Activated T-cell treated with anti-CD3 and anti-CD28 coated beads, Interleukin-2, amount 50 U/mL, for 4 hours (primary cell): ENCODE measurements at regions not wholly inside any gene's neighbourhood (a gene's known extent, or its start where the extent isn't known, plus 50 kb on each side); places are given as distances from the start of the nearest gene placed in this dataset.
"Not testable (repeated sequence)": the region's sequence is repeated elsewhere in the genome, so short reads cannot be mapped to it uniquely, and the experiment has no call there.

Experiments
- ATAC-seq, 2 donors: fragments of 200-7000 bp; cut with Tn5 transposase; one replicate each; pipeline ENCODE4 v1.10.0; 2021
- DNase-seq: peaks from one replicate; pipeline ENCODE4 v3.0.0-alpha.2; 2020
- H3K27me3 Mint-ChIP-seq: one replicate; pipeline ENCODE4 v1.8.0; 2021; ENCODE audit warnings: low read depth, mixed read lengths
- H3K36me3 Mint-ChIP-seq: one replicate; pipeline ENCODE4 v1.8.0; 2022; ENCODE audit warnings: mixed read lengths; ENCODE audit not compliant: insufficient read depth
- H3K4me1 Mint-ChIP-seq: one replicate; pipeline ENCODE4 v1.8.0; 2021; ENCODE audit warnings: low read depth, mixed read lengths
- H3K4me3 Mint-ChIP-seq: one replicate; pipeline ENCODE4 v1.8.0; 2021; ENCODE audit warnings: mild to moderate bottlenecking, moderate library complexity, mixed read lengths
- H3K9me3 Mint-ChIP-seq: one replicate; pipeline ENCODE4 v1.8.0; 2021; ENCODE audit warnings: mixed read lengths

DNA sequence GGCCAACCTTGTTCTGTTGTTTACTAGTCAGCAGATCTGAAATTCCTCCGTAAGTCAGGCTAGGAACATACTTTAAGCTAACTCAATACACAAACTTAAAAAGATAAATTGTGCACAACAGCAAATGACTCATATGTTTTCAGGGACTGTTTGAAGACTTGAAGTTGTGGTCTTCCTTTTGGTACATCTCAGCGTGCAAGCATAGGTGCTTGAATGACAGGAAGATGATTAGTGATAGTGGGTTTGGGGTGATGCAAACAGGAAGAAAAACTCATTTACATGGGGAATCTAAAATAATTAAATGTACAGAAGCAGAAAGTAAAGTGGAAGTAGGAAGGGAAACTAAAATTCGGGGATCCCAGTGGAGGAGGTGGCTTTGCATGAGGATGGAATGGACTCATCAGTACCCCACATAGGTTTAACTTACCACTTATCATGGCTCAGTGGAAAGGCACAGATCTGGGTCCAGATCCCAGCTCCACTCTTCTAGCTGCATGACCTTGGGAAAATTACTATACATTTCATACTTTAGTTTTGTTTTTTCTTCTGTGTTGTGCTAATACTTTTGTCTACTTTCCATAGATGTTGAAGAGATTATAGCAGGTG lies 122.3 kb downstream of the XCL2 start:
- peaks cover 32% of the 10 kb centered on the region for H3K4me1 Mint-ChIP-seq
- ATAC-seq (peak; percentile 92 to 96), DNase-seq (no peak)
- peak overlapping the region; percentile 14 for H3K4me3 Mint-ChIP-seq
- no peaks in the 10 kb centered on the region for H3K36me3 Mint-ChIP-seq
- H3K27me3 Mint-ChIP-seq, result no peaks in the 10 kb centered on the region
- H3K9me3 Mint-ChIP-seq, result no peaks in the 10 kb centered on the region

GRCh38 chr1:168420177-168420576 lies 123.6 kb downstream of the XCL2 start:
- DNase-seq, result no peak
- Mint-ChIP-seq H3K9me3 (no peaks in the 10 kb centered on the region), H3K36me3 (no peaks in the 10 kb centered on the region), H3K27me3 (no peaks in the 10 kb centered on the region), H3K4me3 (no peak overlapping the region), H3K4me1 (peaks cover 32% of the 10 kb centered on the region)
- peak; percentile 16 to 31 for ATAC-seq

DNA sequence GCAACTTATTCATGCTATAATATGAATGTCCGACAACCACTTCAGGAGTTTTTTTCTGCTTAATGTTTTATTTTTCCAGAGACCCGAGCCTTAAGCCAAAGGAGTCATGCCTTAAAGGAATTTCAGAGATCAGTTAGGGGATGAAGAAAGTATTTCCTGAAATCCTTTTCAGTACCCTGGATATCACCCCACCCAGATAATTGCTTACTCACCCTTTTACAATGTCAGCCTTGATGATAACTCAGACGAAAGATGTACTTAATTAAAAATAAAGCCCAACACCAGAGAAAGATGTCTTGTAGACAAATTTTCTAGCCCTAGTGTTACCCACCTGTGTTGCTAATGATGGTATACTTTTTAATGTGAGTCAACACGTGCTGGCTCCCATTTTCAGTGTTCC lies 124.1 kb downstream of the XCL2 start:
- no peaks in the 10 kb centered on the region for H3K9me3 Mint-ChIP-seq
- no peak for ATAC-seq

GRCh38 chr1:168416220-168416619 lies 127.6 kb downstream of the XCL2 start:
- no peak overlapping the region for H3K4me3 Mint-ChIP-seq
- H3K9me3 Mint-ChIP-seq, result no peaks in the 10 kb centered on the region
- DNase-seq, result no peak
- peak in 1 of 2 donors; percentile 60 for ATAC-seq
- H3K4me1 Mint-ChIP-seq, result peaks cover 13% of the 10 kb centered on the region
- no peaks in the 10 kb centered on the region for H3K27me3 Mint-ChIP-seq
- H3K36me3 Mint-ChIP-seq, result no peaks in the 10 kb centered on the region

More for the DNA sequence above, 124.1 kb downstream of the XCL2 start:
- Mint-ChIP-seq H3K4me1 (peaks cover 32% of the 10 kb centered on the region), H3K27me3 (no peaks in the 10 kb centered on the region), H3K4me3 (no peak overlapping the region), H3K36me3 (no peaks in the 10 kb centered on the region)
- DNase-seq, result no peak

GRCh38 chr1:168414914-168415313 lies 128.9 kb downstream of the XCL2 start:
- H3K27me3 Mint-ChIP-seq, result no peaks in the 10 kb centered on the region
- peaks cover 12% of the 10 kb centered on the region for H3K4me1 Mint-ChIP-seq
- no peak for DNase-seq
- no peak overlapping the region for H3K4me3 Mint-ChIP-seq
- H3K9me3 Mint-ChIP-seq, result no peaks in the 10 kb centered on the region
- no peak for ATAC-seq
- no peaks in the 10 kb centered on the region for H3K36me3 Mint-ChIP-seq

DNA sequence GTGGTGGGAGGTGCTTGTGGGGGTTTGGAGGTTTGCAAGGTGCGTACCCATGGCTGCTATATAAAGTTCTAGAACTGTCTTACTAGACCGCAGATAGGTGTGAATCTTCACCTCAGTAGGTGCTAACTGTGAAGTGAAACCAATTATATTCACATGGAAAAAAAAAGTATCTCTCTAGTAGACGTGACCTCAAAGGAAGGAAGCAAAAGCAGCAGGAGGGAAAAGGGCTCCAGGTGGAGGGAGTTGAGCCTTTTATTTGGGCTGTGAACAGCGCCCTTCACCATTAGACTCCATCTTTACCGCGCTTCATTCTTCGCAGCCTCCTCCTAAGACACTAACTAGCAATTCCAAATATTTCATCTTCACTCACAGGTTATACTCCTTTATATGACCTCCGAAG lies 129.8 kb downstream of the TBX19 start:
- DNase-seq (no peak), ATAC-seq (no peak)
- Mint-ChIP-seq H3K27me3 (no peaks in the 10 kb centered on the region), H3K36me3 (no peaks in the 10 kb centered on the region), H3K4me3 (no peak overlapping the region), H3K4me1 (peaks cover 41% of the 10 kb centered on the region), H3K9me3 (peaks cover 9% of the 10 kb centered on the region)

DNA sequence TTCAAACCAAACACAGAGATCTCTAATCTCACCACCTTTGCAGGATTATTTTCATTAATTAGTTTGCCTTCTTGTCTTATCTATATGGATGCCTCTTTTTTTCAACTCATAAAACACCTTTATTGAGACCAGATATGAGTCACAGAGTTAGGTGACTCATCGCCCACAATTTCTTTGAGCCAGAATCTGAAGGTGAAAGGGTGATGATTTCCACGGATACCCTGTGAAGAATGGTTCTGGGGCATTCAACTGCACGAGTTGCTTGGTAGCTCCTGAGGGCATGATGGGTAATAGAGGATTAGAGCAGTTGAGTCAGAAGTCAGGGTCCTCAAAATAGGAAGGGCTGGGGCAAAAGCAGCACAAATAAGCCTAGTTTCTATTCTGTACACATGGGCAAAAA lies 128.2 kb downstream of the TBX19 start:
- no peak overlapping the region for H3K4me3 Mint-ChIP-seq
- no peaks in the 10 kb centered on the region for H3K36me3 Mint-ChIP-seq
- DNase-seq (peak; percentile 60), ATAC-seq (peak; percentile 97 to 99)
- H3K4me1 Mint-ChIP-seq, result peaks cover 41% of the 10 kb centered on the region
- peaks cover 9% of the 10 kb centered on the region for H3K9me3 Mint-ChIP-seq
- H3K27me3 Mint-ChIP-seq, result no peaks in the 10 kb centered on the region

GRCh38 chr1:168408539-168408865 lies 127.8 kb downstream of the TBX19 start:
- H3K9me3 Mint-ChIP-seq, result peaks cover 9% of the 10 kb centered on the region
- peaks cover 41% of the 10 kb centered on the region for H3K4me1 Mint-ChIP-seq
- peak overlapping the region; percentile 59 for H3K4me3 Mint-ChIP-seq
- no peak for DNase-seq
- H3K36me3 Mint-ChIP-seq, result no peaks in the 10 kb centered on the region
- H3K27me3 Mint-ChIP-seq, result no peaks in the 10 kb centered on the region
- no peak for ATAC-seq

DNA sequence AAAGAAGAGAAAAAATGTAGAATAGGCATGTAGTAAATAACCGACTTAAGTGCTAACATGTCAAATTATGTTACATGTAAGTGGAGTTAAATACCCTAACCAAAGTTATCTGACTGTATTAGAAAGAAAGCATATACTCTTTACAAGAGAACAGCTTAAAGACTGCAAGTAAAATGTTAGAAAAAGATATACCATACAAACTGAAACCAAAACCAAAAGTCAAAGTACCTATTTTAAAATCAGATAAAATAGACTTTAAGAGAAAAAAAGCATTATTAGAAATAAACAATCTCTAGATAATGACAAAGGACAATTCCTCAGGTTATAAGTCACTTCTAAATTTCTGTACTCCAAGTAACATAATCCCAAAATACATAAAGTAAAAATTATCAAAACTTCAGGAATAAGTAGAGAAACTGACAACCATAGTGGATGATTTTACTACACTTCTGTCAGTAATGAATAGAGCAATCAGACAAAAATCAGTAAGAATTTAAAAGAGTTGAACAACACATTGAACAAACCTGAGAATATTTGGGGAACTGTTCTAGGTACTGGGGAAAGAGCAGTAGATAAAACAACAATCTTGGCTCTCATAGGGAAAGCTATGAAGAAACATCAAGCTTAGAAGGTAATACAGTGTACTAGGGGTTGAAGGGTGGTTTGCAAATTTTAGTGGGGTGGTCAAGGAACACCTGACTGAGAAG lies 127.3 kb downstream of the TBX19 start:
- Mint-ChIP-seq H3K36me3 (no peaks in the 10 kb centered on the region), H3K27me3 (no peaks in the 10 kb centered on the region), H3K9me3 (peaks cover 9% of the 10 kb centered on the region), H3K4me3 (peak overlapping the region; percentile 59), H3K4me1 (peaks cover 41% of the 10 kb centered on the region)
- ATAC-seq (no peak), DNase-seq (no peak)

DNA sequence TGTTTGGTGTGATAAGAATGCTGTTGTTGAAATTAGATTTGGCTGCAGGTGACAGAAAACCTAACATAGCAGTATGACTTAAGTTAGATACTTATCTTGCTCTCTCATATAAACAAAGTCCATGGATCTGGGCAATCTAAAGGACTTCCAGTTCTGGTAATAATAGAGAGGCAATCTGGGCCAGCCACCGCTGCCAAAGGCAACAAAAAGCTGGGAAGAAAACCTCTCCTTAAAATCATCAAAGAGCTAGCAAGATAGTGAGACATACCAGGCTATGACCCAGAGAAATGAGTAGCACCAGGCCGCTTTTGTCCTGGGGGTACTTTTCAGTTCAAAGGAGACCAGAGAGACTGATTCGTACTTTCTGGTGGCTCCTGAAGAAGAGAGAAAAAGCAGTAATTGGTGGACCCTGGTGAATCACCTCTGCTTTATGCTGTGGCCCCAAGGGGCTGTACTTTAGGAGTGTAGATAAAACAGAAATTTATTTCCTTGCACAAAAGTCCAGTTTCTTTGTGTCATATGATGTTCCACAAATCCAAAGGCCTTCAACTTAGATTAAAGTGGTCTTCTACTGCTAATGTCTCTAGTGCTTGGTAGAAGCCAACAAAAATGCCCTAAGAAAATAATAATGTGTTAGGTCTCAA lies 125.4 kb downstream of the TBX19 start:
- Mint-ChIP-seq H3K27me3 (no peaks in the 10 kb centered on the region), H3K4me3 (no peak overlapping the region)

GRCh38 chr1:168403140-168403539 lies 122.5 kb downstream of the TBX19 start:
- no peaks in the 10 kb centered on the region for H3K36me3 Mint-ChIP-seq
- no peak for DNase-seq
- H3K4me3 Mint-ChIP-seq, result no peak overlapping the region
- peaks cover 3% of the 10 kb centered on the region for H3K27me3 Mint-ChIP-seq
- ATAC-seq, result no peak
- peaks cover 9% of the 10 kb centered on the region for H3K9me3 Mint-ChIP-seq
- H3K4me1 Mint-ChIP-seq, result peaks cover 27% of the 10 kb centered on the region

More for the DNA sequence above, 125.4 kb downstream of the TBX19 start:
- peaks cover 41% of the 10 kb centered on the region for H3K4me1 Mint-ChIP-seq
- H3K9me3 Mint-ChIP-seq, result peaks cover 9% of the 10 kb centered on the region
- no peak for DNase-seq
- H3K36me3 Mint-ChIP-seq, result no peaks in the 10 kb centered on the region
- no peak for ATAC-seq

GRCh38 chr1:168402466-168402865 lies 121.8 kb downstream of the TBX19 start:
- H3K4me3 Mint-ChIP-seq, ATAC-seq, DNase-seq, H3K27me3 Mint-ChIP-seq, H3K9me3 Mint-ChIP-seq, H3K36me3 Mint-ChIP-seq: not testable (repeated sequence)
- H3K4me1 Mint-ChIP-seq, result peaks cover 21% of the 10 kb centered on the region

GRCh38 chr1:168401341-168401740 lies 120.7 kb downstream of the TBX19 start:
- peaks cover 13% of the 10 kb centered on the region for H3K4me1 Mint-ChIP-seq

DNA sequence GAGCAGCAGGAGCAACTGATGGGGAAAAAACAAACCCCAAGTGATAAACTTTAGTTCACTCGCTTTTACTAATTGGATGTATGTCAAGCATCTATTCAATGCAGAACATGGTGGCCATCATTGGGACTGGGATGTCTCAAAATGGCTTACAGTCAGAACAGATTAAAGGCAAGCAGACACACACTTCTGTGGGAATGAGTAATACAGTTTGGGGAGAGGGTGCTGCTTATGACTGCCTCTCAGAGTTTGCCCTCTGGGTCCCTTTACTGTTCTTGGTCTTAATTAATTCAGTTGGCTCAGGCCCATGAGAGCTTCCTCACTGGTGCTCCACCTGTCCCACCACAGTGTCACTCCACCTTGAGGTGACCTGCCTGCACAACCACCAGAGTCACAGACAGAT lies 119.5 kb downstream of the TBX19 start:
- DNase-seq (no peak), ATAC-seq (peak; percentile 18 to 43)
- H3K4me3 Mint-ChIP-seq, result no peak overlapping the region
- H3K36me3 Mint-ChIP-seq, result no peaks in the 10 kb centered on the region
- H3K27me3 Mint-ChIP-seq, result peaks cover 3% of the 10 kb centered on the region
- peaks cover 13% of the 10 kb centered on the region for H3K4me1 Mint-ChIP-seq
- no peaks in the 10 kb centered on the region for H3K9me3 Mint-ChIP-seq

More at GRCh38 chr1:168401341-168401740, 120.7 kb downstream of the TBX19 start:
- DNase-seq (no peak), ATAC-seq (no peak)
- no peaks in the 10 kb centered on the region for H3K36me3 Mint-ChIP-seq
- no peak overlapping the region for H3K4me3 Mint-ChIP-seq
- H3K27me3 Mint-ChIP-seq, result peaks cover 3% of the 10 kb centered on the region
- no peaks in the 10 kb centered on the region for H3K9me3 Mint-ChIP-seq

DNA sequence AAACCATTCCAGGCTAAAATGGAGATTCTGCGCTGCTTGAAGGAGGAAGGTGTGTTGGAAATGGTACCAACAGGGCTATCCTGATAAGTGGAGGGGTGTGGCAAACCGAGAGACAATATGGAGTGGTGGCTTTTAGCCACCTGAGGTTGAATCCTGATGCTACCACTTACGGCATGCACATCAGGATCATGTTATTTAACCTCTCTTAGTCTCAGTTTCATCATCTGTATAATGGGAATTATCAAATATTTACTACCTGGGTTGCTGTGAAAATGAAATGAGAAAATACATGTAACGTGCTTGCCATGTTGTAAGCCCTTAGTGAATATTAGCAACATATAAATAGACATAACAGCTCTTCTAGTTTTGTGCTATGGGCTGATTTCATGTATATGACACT lies 117.1 kb downstream of the TBX19 start:
- DNase-seq (no peak), ATAC-seq (no peak)
- Mint-ChIP-seq H3K4me1 (peaks cover 14% of the 10 kb centered on the region), H3K36me3 (no peaks in the 10 kb centered on the region), H3K4me3 (no peak overlapping the region), H3K9me3 (no peaks in the 10 kb centered on the region), H3K27me3 (peaks cover 3% of the 10 kb centered on the region)
